Neural progenitor cell (in vitro differentiated cells): ENCODE measurements at regions not wholly inside any gene's neighbourhood (a gene's known extent, or its start where the extent isn't known, plus 50 kb on each side); places are given as distances from the start of the nearest gene placed in this dataset.

Experiments used
- DNase-seq: peaks from one replicate; pipeline ENCODE4 v3.0.0-alpha.2; 2016; ENCODE audit warnings: low spot score
- H2AFZ ChIP-seq: fragments of 200-600 bp; sonication (generic); replicated peaks from 2 replicates; pipeline ENCODE4 v1.6.1; 2016; ENCODE audit warnings: antibody characterized with exemption
- H3F3A ChIP-seq: fragments of 200-600 bp; sonication (generic); 2 replicates; pipeline ENCODE4 v1.6.1; 2016; ENCODE audit warnings: antibody characterized with exemption, low read depth
- H3K27ac ChIP-seq: fragments of 200-600 bp; sonication (generic); 2 replicates; pipeline ENCODE4 v1.5.1; 2016; ENCODE audit warnings: mild to moderate bottlenecking
- H3K27me3 ChIP-seq: fragments of 200-600 bp; sonication (generic); 2 replicates; pipeline ENCODE4 v1.6.1; 2016; ENCODE audit warnings: mild to moderate bottlenecking, moderate library complexity
- H3K36me3 ChIP-seq: fragments of 200-600 bp; sonication (generic); 2 replicates; pipeline ENCODE4 v1.5.1; 2016
- H3K4me1 ChIP-seq: fragments of 200-600 bp; sonication (generic); 2 replicates; pipeline ENCODE4 v1.6.1; 2016; ENCODE audit warnings: mixed run types
- H3K4me2 ChIP-seq: fragments of 200-600 bp; sonication (generic); 2 replicates; pipeline ENCODE4 v1.6.1; 2016
- H3K4me3 ChIP-seq: fragments of 200-600 bp; sonication (generic); 2 replicates; pipeline ENCODE4 v1.5.1; 2016
- H3K79me2 ChIP-seq: fragments of 200-600 bp; sonication (generic); 2 replicates; pipeline ENCODE4 v1.6.1; 2016; ENCODE audit warnings: low read depth
- H3K9ac ChIP-seq: fragments of 200-600 bp; sonication (generic); 2 replicates; pipeline ENCODE4 v1.6.1; 2016
- H3K9me3 ChIP-seq: fragments of 200-600 bp; sonication (generic); 2 replicates; pipeline ENCODE4 v1.5.1; 2016; ENCODE audit warnings: low read depth
- H4K20me1 ChIP-seq: fragments of 200-600 bp; sonication (generic); 2 replicates; pipeline ENCODE4 v1.6.1; 2016; ENCODE audit warnings: low read depth
- H3K27ac Mint-ChIP-seq: 3 replicates; pipeline ENCODE4 v1.8.0; 2021; ENCODE audit warnings: mixed read lengths
- H3K27me3 Mint-ChIP-seq: 2 replicates; pipeline ENCODE4 v1.8.0; 2022; ENCODE audit warnings: low read depth, mild to moderate bottlenecking, inconsistent platforms, moderate library complexity, mixed read lengths; ENCODE audit not compliant: insufficient read depth
- H3K36me3 Mint-ChIP-seq: 3 replicates; pipeline ENCODE4 v1.8.0; 2021; ENCODE audit warnings: mixed read lengths
- H3K4me1 Mint-ChIP-seq: 3 replicates; pipeline ENCODE4 v1.8.0; 2021; ENCODE audit warnings: mixed read lengths
- H3K4me3 Mint-ChIP-seq: 3 replicates; pipeline ENCODE4 v1.8.0; 2021; ENCODE audit warnings: mild to moderate bottlenecking, moderate library complexity, mixed read lengths
- H3K9me3 Mint-ChIP-seq: 3 replicates; pipeline ENCODE4 v1.8.0; 2020; ENCODE audit warnings: mixed read lengths
- EZH2 ChIP-seq: fragments of 200-600 bp; sonication (generic); IDR thresholded peaks from 2 replicates; pipeline ENCODE4 v1.6.1; 2017; ENCODE audit warnings: antibody characterized with exemption, mild to moderate bottlenecking, moderate library complexity
- EZH2phosphoT487 ChIP-seq: fragments of 200-600 bp; sonication (generic); IDR thresholded peaks from 2 replicates; pipeline ENCODE4 v1.6.1; 2017; ENCODE audit warnings: antibody characterized with exemption
- TF ChIP-seq, protein P1 (sequence below): fragments of 200-600 bp; sonication (generic); IDR thresholded peaks from 2 replicates; pipeline ENCODE4 v1.5.1; 2017; ENCODE audit warnings: antibody characterized with exemption, mild to moderate bottlenecking

DNA sequence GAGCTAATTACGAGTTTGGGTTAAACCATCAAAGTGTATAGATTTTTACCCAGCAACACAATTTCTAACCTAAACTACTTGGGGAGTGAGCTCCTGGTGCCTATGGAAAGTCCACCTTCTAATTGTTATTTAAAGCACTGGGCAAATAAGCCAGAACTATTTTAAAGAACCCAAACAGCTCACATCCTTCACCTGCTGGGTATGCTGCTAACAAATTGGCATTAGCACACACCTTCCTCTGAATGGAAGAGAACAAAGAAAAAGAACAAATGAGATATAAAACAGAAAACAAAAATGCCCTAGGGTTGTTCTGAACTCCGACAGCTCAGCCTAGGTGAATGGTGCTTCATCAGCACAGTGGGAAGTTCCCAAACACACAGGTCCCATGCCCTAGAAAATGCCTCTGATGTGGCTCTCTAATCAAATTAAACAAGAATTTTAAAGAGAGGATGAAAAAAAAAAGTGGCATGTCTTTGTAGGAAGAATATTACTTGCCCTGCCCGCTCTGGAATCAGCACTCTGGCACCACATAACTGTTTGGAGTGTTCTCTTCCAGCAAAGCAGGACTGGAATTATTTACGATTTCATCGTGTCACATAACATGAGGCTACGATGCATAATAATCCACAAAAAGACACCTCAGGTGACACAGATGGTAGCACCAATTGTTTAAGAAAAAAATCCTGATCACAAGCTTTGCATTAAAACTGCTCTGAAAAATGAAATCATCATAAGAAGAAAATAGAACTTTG, 334.4 kb downstream of the GBE1 start:
- Histone ChIP-seq H3K9me3 (no peaks in the 10 kb centered on the region), H3K4me3 (no peak overlapping the region), H3K36me3 (no peaks in the 10 kb centered on the region), H3K27ac (no peak overlapping the region), H3K4me2 (no peak overlapping the region), H3F3A (no peaks in the 10 kb centered on the region), H4K20me1 (no peaks in the 10 kb centered on the region), H3K27me3 (no peaks in the 10 kb centered on the region), H2AFZ (no peak overlapping the region), H3K9ac (no peak overlapping the region), H3K4me1 (peaks cover 19% of the 10 kb centered on the region), H3K79me2 (no peaks in the 10 kb centered on the region)
- H3K4me3 Mint-ChIP-seq, result no peak overlapping the region
- no peaks in the 10 kb centered on the region for H3K9me3 Mint-ChIP-seq
- no peaks in the 10 kb centered on the region for H3K4me1 Mint-ChIP-seq
- TF ChIP-seq, protein P1, sequence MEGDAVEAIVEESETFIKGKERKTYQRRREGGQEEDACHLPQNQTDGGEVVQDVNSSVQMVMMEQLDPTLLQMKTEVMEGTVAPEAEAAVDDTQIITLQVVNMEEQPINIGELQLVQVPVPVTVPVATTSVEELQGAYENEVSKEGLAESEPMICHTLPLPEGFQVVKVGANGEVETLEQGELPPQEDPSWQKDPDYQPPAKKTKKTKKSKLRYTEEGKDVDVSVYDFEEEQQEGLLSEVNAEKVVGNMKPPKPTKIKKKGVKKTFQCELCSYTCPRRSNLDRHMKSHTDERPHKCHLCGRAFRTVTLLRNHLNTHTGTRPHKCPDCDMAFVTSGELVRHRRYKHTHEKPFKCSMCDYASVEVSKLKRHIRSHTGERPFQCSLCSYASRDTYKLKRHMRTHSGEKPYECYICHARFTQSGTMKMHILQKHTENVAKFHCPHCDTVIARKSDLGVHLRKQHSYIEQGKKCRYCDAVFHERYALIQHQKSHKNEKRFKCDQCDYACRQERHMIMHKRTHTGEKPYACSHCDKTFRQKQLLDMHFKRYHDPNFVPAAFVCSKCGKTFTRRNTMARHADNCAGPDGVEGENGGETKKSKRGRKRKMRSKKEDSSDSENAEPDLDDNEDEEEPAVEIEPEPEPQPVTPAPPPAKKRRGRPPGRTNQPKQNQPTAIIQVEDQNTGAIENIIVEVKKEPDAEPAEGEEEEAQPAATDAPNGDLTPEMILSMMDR, result no peak
- TF ChIP-seq EZH2phosphoT487 (no peak), EZH2 (no peak)
- no peak for DNase-seq
- H3K27me3 Mint-ChIP-seq, result no peaks in the 10 kb centered on the region
- no peaks in the 10 kb centered on the region for H3K36me3 Mint-ChIP-seq
- H3K27ac Mint-ChIP-seq, result no peak overlapping the region

DNA sequence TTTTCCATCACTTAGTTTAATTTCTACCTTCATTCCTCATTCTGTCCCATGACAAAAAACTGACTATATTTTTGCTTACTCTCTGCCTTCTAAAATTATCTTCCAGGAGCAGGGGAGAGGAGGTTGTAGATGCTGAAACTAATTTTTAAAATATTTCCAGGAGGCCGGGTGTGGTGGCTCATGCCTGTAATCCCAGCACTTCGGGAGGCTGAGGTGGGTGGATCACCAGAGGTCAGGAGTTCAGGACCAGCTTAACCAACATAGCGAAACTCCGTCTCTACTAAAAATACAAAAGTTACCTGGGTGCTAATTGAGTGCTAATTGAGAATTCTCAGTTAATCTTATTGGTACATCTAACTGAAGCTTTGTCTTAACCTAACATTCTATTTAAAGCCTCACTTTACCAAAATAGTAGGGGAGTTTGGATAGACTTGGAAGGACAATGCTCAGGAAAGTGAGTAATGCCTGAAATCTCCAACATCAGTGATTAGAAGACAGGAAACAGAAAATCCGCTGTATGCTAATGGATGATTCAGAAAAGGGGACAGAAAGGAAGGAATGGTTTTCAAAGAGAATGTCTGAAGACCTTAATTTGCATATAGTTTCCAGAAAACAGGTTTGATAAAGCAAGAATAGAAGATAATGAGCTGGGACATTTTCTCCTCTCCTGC, 336.1 kb downstream of the GBE1 start:
- no peak overlapping the region for H2AFZ ChIP-seq

DNA sequence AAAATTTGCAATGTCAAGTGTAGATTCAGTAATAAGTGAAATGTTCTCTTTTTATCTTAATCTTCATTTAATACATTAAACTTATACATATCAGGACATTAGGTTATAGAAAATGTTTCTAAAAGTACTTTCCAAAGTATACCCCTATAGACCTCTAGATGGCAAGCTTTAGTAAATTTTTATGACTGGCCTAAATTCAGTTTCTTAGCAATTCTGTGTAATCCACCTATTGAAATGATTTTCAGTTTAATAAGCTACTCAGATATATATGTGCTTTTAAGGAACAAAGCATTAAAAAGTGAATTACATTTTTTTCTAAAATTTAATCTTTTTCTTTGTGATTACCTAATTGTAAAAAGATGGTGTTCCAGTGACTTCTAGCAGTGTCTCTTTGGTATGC, 342.2 kb downstream of the GBE1 start:
- Mint-ChIP-seq H3K36me3 (no peaks in the 10 kb centered on the region), H3K4me1 (no peaks in the 10 kb centered on the region), H3K27me3 (no peaks in the 10 kb centered on the region), H3K9me3 (no peaks in the 10 kb centered on the region), H3K27ac (no peak overlapping the region), H3K4me3 (no peak overlapping the region)
- Histone ChIP-seq H3K4me1 (no peaks in the 10 kb centered on the region), H3K27ac (no peak overlapping the region), H3K9me3 (no peaks in the 10 kb centered on the region), H3K4me3 (no peak overlapping the region), H3F3A (no peaks in the 10 kb centered on the region), H3K4me2 (no peak overlapping the region), H3K9ac (no peak overlapping the region), H3K27me3 (no peaks in the 10 kb centered on the region), H3K79me2 (no peaks in the 10 kb centered on the region), H3K36me3 (no peaks in the 10 kb centered on the region), H4K20me1 (no peaks in the 10 kb centered on the region), H2AFZ (no peak overlapping the region)
- DNase-seq, result no peak
- no peak for TF ChIP-seq EZH2phosphoT487
- TF ChIP-seq, protein P1, result peak; percentile 62
- TF ChIP-seq EZH2, result no peak

More for the DNA sequence above, 336.1 kb downstream of the GBE1 start:
- Mint-ChIP-seq H3K4me1 (no peaks in the 10 kb centered on the region), H3K27me3 (no peaks in the 10 kb centered on the region), H3K27ac (no peak overlapping the region), H3K36me3 (no peaks in the 10 kb centered on the region), H3K4me3 (no peak overlapping the region), H3K9me3 (no peaks in the 10 kb centered on the region)
- TF ChIP-seq EZH2 (no peak), EZH2phosphoT487 (no peak)
- TF ChIP-seq, protein P1, result no peak
- H3K4me3 ChIP-seq, result no peak overlapping the region
- no peaks in the 10 kb centered on the region for H3K27me3 ChIP-seq
- H4K20me1 ChIP-seq, result no peaks in the 10 kb centered on the region
- H3F3A ChIP-seq, result no peaks in the 10 kb centered on the region
- no peak overlapping the region for H3K27ac ChIP-seq
- H3K4me1 ChIP-seq, result peaks cover 19% of the 10 kb centered on the region
- no peaks in the 10 kb centered on the region for H3K79me2 ChIP-seq
- no peak for DNase-seq
- no peaks in the 10 kb centered on the region for H3K9me3 ChIP-seq
- no peak overlapping the region for H3K9ac ChIP-seq
- no peaks in the 10 kb centered on the region for H3K36me3 ChIP-seq
- no peak overlapping the region for H3K4me2 ChIP-seq
